ENCODE measurements at regions not wholly inside any gene's neighbourhood (a gene's known extent, or its start where the extent isn't known, plus 50 kb on each side); places are given as distances from the start of the nearest gene placed in this dataset.
A peak's percentile ranks its signal among the peaks of the same experiment; 100 is the strongest.

- no peak overlapping the region for H3K9ac ChIP-seq
- H3K36me3 Mint-ChIP-seq: no peaks in the 10 kb centered on the region
- no peak overlapping the region for H3K4me3 Mint-ChIP-seq
- no peaks in the 10 kb centered on the region for H3K9me3 Mint-ChIP-seq
- H3K4me3 ChIP-seq: no peak overlapping the region
- H2AFZ ChIP-seq (replicated peaks): no peak overlapping the region
- H3K27ac ChIP-seq: no peak overlapping the region
- H3K4me1 Mint-ChIP-seq: peaks cover 15% of the 10 kb centered on the region
- H3K36me3 ChIP-seq: no peaks in the 10 kb centered on the region
- H3K27ac Mint-ChIP-seq: no peak overlapping the region
- H3K79me2 ChIP-seq (ENCODE audit: low read depth): no peaks in the 10 kb centered on the region
- no peaks in the 10 kb centered on the region for H3K4me1 ChIP-seq
- H3K9me3 ChIP-seq (ENCODE audit: low read depth): no peaks in the 10 kb centered on the region
- no peaks in the 10 kb centered on the region for H4K20me1 ChIP-seq (ENCODE audit: low read depth)
- H3K27me3 Mint-ChIP-seq (ENCODE audit: insufficient read depth, low read depth): peaks cover 2% of the 10 kb centered on the region
- H3F3A ChIP-seq (ENCODE audit: low read depth): no peaks in the 10 kb centered on the region
- TF ChIP-seq EZH2phosphoT487 (IDR thresholded peaks at IDR 0.05) (no peak), CTCF (IDR thresholded peaks at IDR 0.05) (no peak), EZH2 (IDR thresholded peaks at IDR 0.05) (no peak)
- no peak overlapping the region for H3K4me2 ChIP-seq
- DNase-seq (ENCODE audit: low spot score): no peak
- H3K27me3 ChIP-seq: no peaks in the 10 kb centered on the region
Observed at GRCh38 chr13:86445672-86446071, 646.5 kb upstream of the SLITRK6 start.

- no peak overlapping the region for H3K4me3 ChIP-seq
- no peaks in the 10 kb centered on the region for H3K36me3 ChIP-seq
- peak; percentile 33 for DNase-seq (ENCODE audit: low spot score)
- peaks cover 15% of the 10 kb centered on the region for H3K4me1 Mint-ChIP-seq
- no peaks in the 10 kb centered on the region for H3F3A ChIP-seq (ENCODE audit: low read depth)
- no peaks in the 10 kb centered on the region for H3K79me2 ChIP-seq (ENCODE audit: low read depth)
- H3K27ac Mint-ChIP-seq: peak overlapping the region; percentile 27
- H3K9me3 ChIP-seq (ENCODE audit: low read depth): no peaks in the 10 kb centered on the region
- no peaks in the 10 kb centered on the region for H3K36me3 Mint-ChIP-seq
- no peak overlapping the region for H3K4me2 ChIP-seq
- peaks cover 2% of the 10 kb centered on the region for H3K27me3 Mint-ChIP-seq (ENCODE audit: insufficient read depth, low read depth)
- H4K20me1 ChIP-seq (ENCODE audit: low read depth): no peaks in the 10 kb centered on the region
- no peaks in the 10 kb centered on the region for H3K4me1 ChIP-seq
- H3K27me3 ChIP-seq: no peaks in the 10 kb centered on the region
- H3K27ac ChIP-seq: no peak overlapping the region
- TF ChIP-seq CTCF (IDR thresholded peaks at IDR 0.05) (no peak), EZH2 (IDR thresholded peaks at IDR 0.05) (no peak), EZH2phosphoT487 (IDR thresholded peaks at IDR 0.05) (no peak)
- H3K4me3 Mint-ChIP-seq: no peak overlapping the region
- H2AFZ ChIP-seq (replicated peaks): no peak overlapping the region
- H3K9me3 Mint-ChIP-seq: no peaks in the 10 kb centered on the region
- H3K9ac ChIP-seq: no peak overlapping the region
Observed at GRCh38 chr13:86446311-86446710, 647.1 kb upstream of the SLITRK6 start.

GRCh38 chr13:86447479-86447878, 648.3 kb upstream of the SLITRK6 start:
- no peak for DNase-seq (ENCODE audit: low spot score)
- peaks cover 15% of the 10 kb centered on the region for H3K4me1 Mint-ChIP-seq

More at GRCh38 chr13:86447479-86447878, 648.3 kb upstream of the SLITRK6 start:
- Histone ChIP-seq H3K36me3 (no peaks in the 10 kb centered on the region), H3F3A (ENCODE audit: low read depth) (no peaks in the 10 kb centered on the region), H3K4me2 (no peak overlapping the region), H3K9me3 (ENCODE audit: low read depth) (no peaks in the 10 kb centered on the region), H3K4me3 (no peak overlapping the region), H3K79me2 (ENCODE audit: low read depth) (no peaks in the 10 kb centered on the region), H3K9ac (no peak overlapping the region), H2AFZ (replicated peaks) (no peak overlapping the region), H3K27me3 (no peaks in the 10 kb centered on the region), H3K4me1 (no peaks in the 10 kb centered on the region), H3K27ac (no peak overlapping the region), H4K20me1 (ENCODE audit: low read depth) (no peaks in the 10 kb centered on the region)
- TF ChIP-seq CTCF (IDR thresholded peaks at IDR 0.05) (peak; percentile 28), EZH2 (IDR thresholded peaks at IDR 0.05) (no peak)
- Mint-ChIP-seq H3K36me3 (no peaks in the 10 kb centered on the region), H3K4me3 (no peak overlapping the region), H3K9me3 (no peaks in the 10 kb centered on the region), H3K27me3 (ENCODE audit: insufficient read depth, low read depth) (peaks cover 2% of the 10 kb centered on the region), H3K27ac (no peak overlapping the region)

Measured in neural progenitor cell (in vitro differentiated cells).